ENCODE measurements at regions not wholly inside any gene's neighbourhood (a gene's known extent, or its start where the extent isn't known, plus 50 kb on each side); places are given as distances from the start of the nearest gene placed in this dataset.

DNA sequence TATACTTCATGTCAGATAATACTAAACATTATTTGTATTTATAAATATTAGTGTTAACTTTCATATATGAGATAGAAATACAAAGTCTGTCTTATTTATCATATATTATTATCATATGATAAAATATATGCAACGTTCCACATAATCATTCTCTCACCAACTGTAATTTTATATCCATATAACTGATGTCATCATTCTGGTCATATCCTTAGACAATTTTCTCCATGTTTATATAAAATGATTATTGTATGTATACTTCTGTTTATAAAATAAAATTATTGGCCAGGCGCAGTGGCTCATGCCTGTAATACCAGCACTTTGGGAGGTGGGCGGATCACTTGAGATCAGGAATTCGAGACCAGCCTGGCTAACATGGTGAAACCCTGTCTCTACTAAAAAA lies 2007.1 kb downstream of the EFNA5 start:
- no peak for DNase-seq

DNA sequence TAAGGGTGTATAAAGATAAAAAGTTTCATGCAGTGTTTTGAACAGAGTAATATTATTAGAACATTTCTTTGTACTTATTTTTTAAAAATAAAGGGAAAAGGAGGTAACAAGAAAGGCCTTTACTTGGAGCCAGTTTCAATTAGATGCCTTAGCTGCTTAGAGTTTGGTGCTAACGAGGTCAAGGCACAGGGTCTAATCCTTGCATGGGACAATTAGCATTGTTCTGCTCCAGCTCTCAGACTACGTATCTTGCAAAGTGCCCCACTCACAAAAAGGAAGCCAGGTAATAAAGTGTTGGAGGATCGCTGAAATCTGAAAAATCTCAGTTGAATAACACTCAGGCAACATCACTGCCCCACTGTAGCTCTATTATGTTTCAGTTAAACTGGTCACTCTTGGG lies 2011.3 kb downstream of the EFNA5 start:
- DNase-seq, result no peak

DNA sequence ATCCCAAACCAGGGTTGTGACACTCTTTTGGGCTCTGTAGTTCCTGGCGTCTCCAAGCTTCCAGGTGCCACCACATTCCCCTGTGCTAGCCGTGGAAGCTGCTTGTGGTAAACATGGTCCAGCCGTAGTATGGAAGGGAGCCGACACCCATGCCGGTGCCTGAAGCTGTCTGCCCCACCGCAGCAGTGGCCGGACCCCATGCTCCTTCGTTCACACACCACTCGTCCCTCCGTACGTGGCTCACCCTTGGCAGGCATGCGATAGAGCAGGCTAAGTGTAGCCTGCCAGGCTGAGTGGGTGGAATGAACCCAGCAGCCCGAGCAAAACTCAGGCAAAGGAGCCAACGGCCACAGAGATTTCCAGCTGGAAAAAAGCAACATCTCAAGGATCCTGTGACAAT lies 2030.4 kb downstream of the EFNA5 start:
- no peak for DNase-seq

- no peak for DNase-seq
Measured at GRCh38 chr5:105639511-105639910, 2031.2 kb downstream of the EFNA5 start.

- DNase-seq, result no peak
Measured at GRCh38 chr5:105639068-105639467, 2031.7 kb downstream of the EFNA5 start.

DNA sequence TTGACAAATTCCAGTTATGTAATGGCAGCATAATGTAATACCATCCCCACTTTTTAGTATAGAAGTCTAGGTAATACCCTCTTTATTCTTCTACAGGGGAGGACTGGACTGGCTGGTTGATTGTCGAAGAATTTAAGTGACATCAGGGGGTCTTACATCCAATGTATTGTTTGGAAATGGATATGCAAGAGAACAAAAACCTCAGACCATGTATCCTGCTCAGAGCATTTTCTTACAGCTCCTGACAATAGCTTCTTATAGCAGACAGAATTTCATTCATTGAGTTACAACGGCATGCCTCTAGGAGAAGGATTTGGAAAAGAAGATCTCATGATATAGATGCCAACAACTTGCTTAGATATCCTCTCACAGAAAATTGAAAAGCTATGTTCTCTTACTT lies 2032.3 kb downstream of the EFNA5 start:
- no peak for DNase-seq

- peak; percentile 25 for DNase-seq
Measured at GRCh38 chr5:105632043-105632442, 2038.7 kb downstream of the EFNA5 start.

- DNase-seq, result no peak
Measured at GRCh38 chr5:105630803-105631202, 2039.9 kb downstream of the EFNA5 start.

DNA sequence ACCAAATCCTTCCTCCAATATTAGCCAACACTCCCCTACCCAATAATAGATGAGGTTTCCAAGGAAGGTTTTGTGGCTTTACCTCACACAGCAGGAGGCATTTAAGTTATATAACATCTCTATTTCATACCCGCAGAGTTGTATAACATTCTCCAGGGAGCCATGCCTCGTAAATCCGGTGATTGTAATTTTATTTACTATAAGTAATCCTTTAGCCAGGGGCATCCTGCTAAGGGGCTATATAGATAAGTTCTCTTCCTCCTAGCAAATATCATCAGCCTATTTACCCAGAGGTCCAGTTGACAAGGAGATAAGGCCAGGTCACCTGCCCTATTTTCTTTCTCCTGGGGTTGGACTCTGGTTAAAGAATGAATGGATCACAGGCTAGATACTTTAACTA lies 2051.0 kb downstream of the EFNA5 start:
- DNase-seq, result no peak

- no peak for DNase-seq
Measured at GRCh38 chr5:105617436-105618215, 2053.1 kb downstream of the EFNA5 start.

- DNase-seq, result no peak
Measured at GRCh38 chr5:105616599-105616998, 2054.0 kb upstream of the NUDT12 start.

DNA sequence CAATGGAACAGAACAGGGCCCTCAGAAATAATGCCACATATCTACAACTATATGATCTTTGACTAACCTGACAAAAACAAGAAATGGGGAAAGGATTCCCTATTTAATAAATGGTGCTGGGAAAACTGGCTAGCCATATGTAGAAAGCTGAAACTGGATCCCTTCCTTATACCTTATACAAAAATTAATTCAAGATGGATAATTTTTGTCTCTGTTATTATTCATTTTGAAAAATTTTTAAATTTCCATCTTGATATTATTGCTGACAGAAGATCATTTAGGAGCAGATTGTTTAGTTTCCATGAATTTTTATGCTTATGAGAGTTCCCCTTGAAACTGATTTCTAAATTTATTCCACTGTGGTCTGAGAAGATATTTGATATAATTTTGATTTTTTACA lies 2039.8 kb upstream of the NUDT12 start:
- peak; percentile 4 for DNase-seq

GRCh38 chr5:105593011-105593760 lies 2030.6 kb upstream of the NUDT12 start:
- no peak for DNase-seq

DNA sequence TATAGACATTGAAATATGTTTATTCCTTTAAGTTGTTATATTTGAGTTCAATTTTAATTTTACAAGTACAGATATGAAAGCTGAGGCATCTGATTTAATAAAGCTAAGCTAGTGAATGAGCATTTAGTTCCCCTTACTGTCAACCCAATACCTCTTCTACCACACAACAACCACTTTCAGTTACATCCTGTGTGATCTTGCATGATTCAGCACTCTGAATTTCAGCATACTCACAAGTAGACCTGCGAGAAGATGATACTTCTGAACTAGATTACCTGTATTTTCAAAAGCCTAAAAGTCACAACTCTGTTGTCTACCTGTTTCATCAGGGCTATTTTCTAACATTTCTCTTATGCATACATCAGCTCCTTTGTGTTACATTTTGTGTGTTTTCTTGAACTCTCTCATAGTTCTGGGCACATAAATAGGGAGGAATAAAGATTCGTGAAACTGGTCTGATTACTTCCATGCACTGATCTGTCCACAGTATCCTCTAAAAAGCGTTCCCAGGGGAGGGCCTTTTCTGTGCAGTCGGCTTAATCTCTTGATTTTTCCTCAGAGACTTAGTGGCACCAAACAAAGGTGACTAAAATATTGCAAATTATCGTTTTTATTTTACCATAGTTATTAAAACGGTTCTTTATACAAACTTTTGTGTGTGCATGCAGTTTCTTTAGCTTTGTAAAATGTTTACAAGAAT lies 2025.5 kb upstream of the NUDT12 start:
- DNase-seq, result no peak

DNA sequence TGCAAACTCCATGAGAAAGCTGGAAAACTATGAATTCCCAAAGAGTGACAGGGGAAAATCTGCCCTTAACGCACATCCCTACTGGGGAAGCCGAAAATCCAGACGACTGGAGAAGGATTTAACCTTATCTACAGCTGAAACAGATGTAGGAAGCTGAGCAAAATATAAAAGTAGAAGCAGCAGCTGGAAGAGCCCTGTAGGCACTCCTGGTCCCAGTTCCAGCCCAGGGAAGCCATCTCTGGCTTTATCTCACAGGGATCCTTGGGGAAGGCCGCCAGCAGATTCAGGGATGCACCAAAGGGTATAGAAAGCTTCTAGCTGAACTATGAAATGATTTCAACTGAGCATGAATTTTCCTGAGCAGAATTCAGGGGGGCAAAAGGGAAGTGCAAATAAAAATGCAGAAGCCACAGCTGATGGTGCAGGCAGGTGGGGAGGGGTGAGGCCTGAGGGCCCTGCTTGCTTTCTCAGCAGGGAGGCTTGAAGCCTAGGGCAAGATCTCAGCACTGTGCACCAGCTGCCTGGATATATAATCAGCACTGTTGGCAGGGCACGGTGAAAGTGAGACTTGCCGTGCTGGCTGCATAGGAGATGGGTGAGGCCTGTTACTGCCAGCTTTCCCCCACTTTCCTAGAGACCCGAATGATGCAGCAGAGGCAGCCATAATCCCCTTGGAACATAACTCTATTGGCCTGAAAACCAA lies 2019.5 kb upstream of the NUDT12 start:
- no peak for DNase-seq

GRCh38 chr5:105573575-105573974 lies 2011.0 kb upstream of the NUDT12 start:
- peak; percentile 33 for DNase-seq

DNA sequence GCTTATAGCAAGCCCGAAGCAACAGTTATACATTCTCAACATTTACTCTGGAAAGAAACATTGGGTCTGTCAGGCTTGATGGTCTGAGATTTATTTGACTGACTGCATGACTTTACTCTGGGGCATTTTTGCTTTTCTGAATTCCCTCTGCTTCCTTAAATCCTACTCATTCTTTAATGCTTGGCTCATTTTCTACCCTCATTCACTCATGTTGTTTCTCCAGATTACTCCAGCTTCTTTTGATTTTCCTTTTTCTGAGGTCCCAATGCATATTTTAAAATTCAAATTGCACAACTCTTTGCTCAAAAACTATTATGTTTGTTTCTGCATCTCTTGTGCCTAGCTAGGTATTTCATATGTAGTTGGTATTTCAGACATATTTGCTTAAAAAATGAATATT lies 2002.9 kb upstream of the NUDT12 start:
- peak; percentile 39 for DNase-seq

DNA sequence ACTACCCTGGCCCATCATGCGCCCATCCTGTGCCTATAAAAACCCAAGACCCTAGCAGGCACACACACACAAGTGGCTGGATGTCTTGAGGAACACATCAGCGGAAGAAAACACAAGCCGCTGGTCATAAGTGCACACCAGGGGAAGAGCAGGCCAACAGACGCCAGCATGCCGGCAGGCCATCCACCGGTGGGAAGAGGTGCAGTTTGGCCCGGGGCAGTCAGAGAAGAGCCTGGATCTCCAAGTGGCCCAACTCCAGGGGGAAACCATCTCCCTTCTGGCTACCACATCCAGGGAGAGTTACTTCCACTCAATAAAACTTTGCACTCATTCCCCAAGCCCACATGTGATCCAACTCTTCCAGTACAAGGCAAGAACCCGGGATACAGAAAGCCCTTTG lies 2001.3 kb upstream of the NUDT12 start:
- DNase-seq, result no peak

DNA sequence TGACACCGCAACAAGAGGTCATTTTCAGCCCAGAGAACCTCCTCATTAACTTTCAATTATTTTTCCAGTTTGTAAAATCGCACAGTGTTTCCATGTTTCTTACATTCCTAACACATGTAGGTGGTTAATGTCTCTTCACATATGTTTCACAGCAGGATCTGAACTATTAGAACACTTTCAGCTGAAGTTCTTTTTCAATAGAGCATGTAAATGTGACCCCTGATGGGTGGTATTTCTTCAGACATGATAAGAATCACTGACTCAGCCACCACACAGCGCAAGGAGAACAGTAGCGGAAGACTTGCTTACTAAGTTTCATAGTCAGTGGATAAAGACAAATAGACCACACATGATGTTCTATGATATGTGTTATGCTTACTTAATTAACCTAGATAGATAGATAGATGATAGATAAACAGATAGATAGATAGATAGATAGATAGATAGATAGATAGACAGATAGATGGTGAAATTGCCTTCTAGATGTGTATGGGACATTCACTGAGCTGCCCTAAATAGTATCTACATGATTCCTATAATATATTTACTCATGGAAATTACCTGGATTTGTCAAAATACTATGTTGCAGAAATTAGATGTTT lies 1992.1 kb upstream of the NUDT12 start:
- peak; percentile 58 for DNase-seq

DNA sequence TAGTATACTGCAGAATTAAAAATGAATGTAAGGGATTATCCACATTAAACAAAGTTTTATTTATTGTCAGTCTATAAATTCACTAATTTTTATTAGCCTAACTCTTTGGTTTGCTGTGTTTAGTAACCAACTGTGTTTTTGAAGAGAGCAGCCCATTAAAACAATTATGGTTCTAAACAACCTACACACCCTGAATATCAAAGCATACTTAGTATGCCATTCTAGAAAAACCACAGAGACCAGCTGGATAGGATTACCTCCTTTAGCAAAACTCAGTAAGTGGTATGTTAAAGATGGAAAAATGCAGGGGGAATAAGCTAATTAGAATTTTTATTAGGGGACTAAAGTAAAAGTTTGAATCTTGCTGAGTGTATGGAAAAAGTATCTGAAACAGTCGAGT lies 1981.7 kb upstream of the NUDT12 start:
- no peak for DNase-seq

GRCh38 chr5:105536675-105537074 lies 1974.1 kb upstream of the NUDT12 start:
- no peak for DNase-seq

DNA sequence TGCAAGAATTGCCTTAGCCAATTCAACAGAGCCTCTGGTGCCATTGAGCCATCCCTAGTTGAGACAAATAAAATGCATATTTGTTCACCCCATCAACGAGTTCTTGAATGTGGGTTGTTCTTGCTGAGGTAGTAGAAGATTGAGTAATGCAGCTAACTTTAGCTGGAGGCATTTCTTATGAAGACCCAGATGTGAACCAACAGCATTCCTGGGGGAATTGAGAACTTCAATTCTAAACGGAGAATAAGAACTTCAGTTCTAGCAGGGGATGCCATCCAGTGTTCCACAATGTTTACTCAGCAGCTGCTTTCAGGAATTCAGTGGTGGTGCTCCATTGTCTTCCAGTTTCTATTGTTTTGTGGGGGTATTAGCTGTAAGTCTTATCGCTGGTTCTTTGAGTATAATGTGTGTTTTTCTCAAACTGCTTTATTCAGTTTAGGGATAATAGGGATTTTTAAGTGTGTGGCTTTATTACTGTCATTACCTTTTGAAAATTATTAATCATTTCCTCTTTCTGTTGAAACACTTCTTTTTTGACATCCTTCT lies 1968.2 kb upstream of the NUDT12 start:
- DNase-seq, result peak; percentile 3
